Adrenal gland (tissue), 9 donors: ENCODE measurements at regions not wholly inside any gene's neighbourhood (a gene's known extent, or its start where the extent isn't known, plus 50 kb on each side); places are given as distances from the start of the nearest gene placed in this dataset.
"Not testable (repeated sequence)": the region's sequence is repeated elsewhere in the genome, so short reads cannot be mapped to it uniquely, and the experiment has no call there.

Experiments used
- DNase-seq, 7 donors: peaks; one replicate each; pipeline ENCODE4 v3.0.0-alpha.2; 2019 to 2020
- H3K27ac ChIP-seq, 5 donors: fragments of 200-600 bp; sonication (generic) in 4 of 5; 1 replicate in 3 of 5; 2 replicates in 2 of 5; pipeline versions ENCODE4 v1.5.1 to v1.8.0; 2016 to 2020; ENCODE audit warnings: mild to moderate bottlenecking in 1 of 5
- H3K27me3 ChIP-seq: fragments of 200-600 bp; 2 replicates; pipeline ENCODE4 v1.8.0; 2021
- H3K36me3 ChIP-seq, 2 donors: fragments of 200-600 bp; replicated peaks in 1 of 2; 1 replicate in 1 of 2; 2 replicates in 1 of 2; pipeline versions ENCODE4 v1.5.1 to v1.8.0; 2018 to 2022
- H3K4me1 ChIP-seq, 2 donors: fragments of 200-600 bp; replicated peaks in 1 of 2; 1 replicate in 1 of 2; 2 replicates in 1 of 2; pipeline versions ENCODE4 v1.5.1 to v1.8.0; 2018 to 2021
- H3K4me3 ChIP-seq, 4 donors: fragments of 200-600 bp; sonication (generic) in 3 of 4; one replicate each; pipeline ENCODE4 v1.5.1; 2016 to 2018
- H3K9me3 ChIP-seq, 3 donors: fragments of 200-600 bp; sonication (generic) in 1 of 3; replicated peaks in 1 of 3; 1 replicate in 2 of 3; 2 replicates in 1 of 3; pipeline versions ENCODE4 v1.5.1 to v1.8.0; 2016 to 2021
- CTCF ChIP-seq, 6 experiments: fragments of 450-650 bp in 4 of 6; fragments of 200-600 bp in 2 of 6; sonication (generic) in 1 of 6; IDR thresholded peaks; 1 replicate in 5 of 6; 2 replicates in 1 of 6; pipeline versions ENCODE4 v1.5.1 to v1.8.0; 2016 to 2021; ENCODE audit warnings: antibody characterized with exemption in 6 of 6, mild to moderate bottlenecking in 2 of 6, moderate library complexity in 1 of 6
- POLR2A ChIP-seq, 2 donors: fragments of 450-650 bp; IDR thresholded peaks; one replicate each; pipeline ENCODE4 v1.6.1; 2017; ENCODE audit warnings: antibody characterized with exemption in 2 of 2, mild to moderate bottlenecking in 2 of 2, moderate library complexity in 1 of 2
- WGBS, 4 donors: extraction: QIAGEN DNeasy Blood & Tissue Kit in 2 of 4; methylation state at CpG; one replicate each; pipeline versions ENCODE4 v1.1.5 to v1.1.7; 2013 to 2017; 5-methylcytosine and 5-hydroxymethylcytosine counted together
- intact Hi-C, 2 donors: fragments of 100-400 bp; cut with DNase I; formaldehyde crosslinking; loops; one replicate each; pipeline versions ENCODE4 v1.14.1 to v1.15.0; 2022 to 2023
- donor health status: healthy with polysubstance abuse.
- donor health status: Bipolar disorder and iron deficiency.
- donor health status: DM: yes; HTN: yes; CAD: no.
- donor health status: DM: no; HTN: no; CAD: no.
- donor health status: DM: no; HTN: no; CAD: no.

- intact Hi-C loops = no loop called here
- no peaks in the 10 kb centered on the region for H3K27me3 ChIP-seq
- H3K36me3 ChIP-seq = no peaks in the 10 kb centered on the region
- H3K27ac ChIP-seq = no peak overlapping the region
- H3K4me3 ChIP-seq = no peak overlapping the region
- TF ChIP-seq CTCF (IDR thresholded peaks at IDR 0.05) (no peak), POLR2A (IDR thresholded peaks at IDR 0.05) (no peak)
- no peak for DNase-seq
- no peaks in the 10 kb centered on the region for H3K4me1 ChIP-seq
- WGBS, 4 donors = 14 to 28% (median 23%) methylated on average over 2 of the region's 2 CpGs; no CpG with 5 or more reads in 1 of the 4 donors
- H3K9me3 ChIP-seq = no peaks in the 10 kb centered on the region
Observed at GRCh38 chr16:25605381-25605780, 86.4 kb upstream of the HS3ST4 start.

GRCh38 chr16:25601306-25601705 is 90.5 kb upstream of the HS3ST4 start:
- H3K4me3 ChIP-seq, H3K36me3 ChIP-seq, DNase-seq, H3K27ac ChIP-seq, H3K27me3 ChIP-seq, H3K9me3 ChIP-seq, H3K4me1 ChIP-seq, intact Hi-C loops: not testable (repeated sequence)
- 46 to 86% (median 67%) methylated on average over 1 to 2 of the region's 2 CpGs for WGBS, 4 donors

GRCh38 chr16:25596194-25596593 is 95.6 kb upstream of the HS3ST4 start:
- no peak overlapping the region for H3K4me3 ChIP-seq
- no peak overlapping the region for H3K27ac ChIP-seq
- TF ChIP-seq POLR2A (IDR thresholded peaks at IDR 0.05) = no peak
- TF ChIP-seq CTCF (IDR thresholded peaks at IDR 0.05) = no peak
- no peaks in the 10 kb centered on the region for H3K36me3 ChIP-seq
- WGBS, 4 donors = 72 to 83% (median 78%) methylated on average over 2 of the region's 2 CpGs
- intact Hi-C loops = no loop called here
- no peaks in the 10 kb centered on the region for H3K27me3 ChIP-seq
- DNase-seq = no peak
- no peaks in the 10 kb centered on the region for H3K9me3 ChIP-seq
- no peaks in the 10 kb centered on the region for H3K4me1 ChIP-seq

GRCh38 chr16:25593260-25593659 is 98.5 kb upstream of the HS3ST4 start:
- WGBS, 4 donors = 74 to 84% (median 78%) methylated on average over 7 to 8 of the region's 8 CpGs
- TF ChIP-seq POLR2A (IDR thresholded peaks at IDR 0.05) = no peak
- no peak for TF ChIP-seq CTCF (IDR thresholded peaks at IDR 0.05)
- H3K36me3 ChIP-seq = no peaks in the 10 kb centered on the region
- intact Hi-C loops = no loop called here
- DNase-seq = no peak
- H3K9me3 ChIP-seq = no peaks in the 10 kb centered on the region
- H3K4me3 ChIP-seq = no peak overlapping the region
- H3K4me1 ChIP-seq = no peaks in the 10 kb centered on the region
- no peak overlapping the region for H3K27ac ChIP-seq
- no peaks in the 10 kb centered on the region for H3K27me3 ChIP-seq

GRCh38 chr16:25587783-25588182 is 104.0 kb upstream of the HS3ST4 start:
- WGBS, 4 donors = 48 to 55% (median 48%) methylated on average over 1 of the region's 1 CpG
- DNase-seq = no peak
- intact Hi-C loops = no loop called here
- no peak for TF ChIP-seq CTCF (IDR thresholded peaks at IDR 0.05)
- no peak for TF ChIP-seq POLR2A (IDR thresholded peaks at IDR 0.05)
- Histone ChIP-seq H3K4me3 (no peak overlapping the region), H3K9me3 (no peaks in the 10 kb centered on the region), H3K27ac (no peak overlapping the region), H3K4me1 (no peaks in the 10 kb centered on the region), H3K36me3 (no peaks in the 10 kb centered on the region), H3K27me3 (no peaks in the 10 kb centered on the region)
